HCT116 (cell line): ENCODE measurements at regions not wholly inside any gene's neighbourhood (a gene's known extent, or its start where the extent isn't known, plus 50 kb on each side); places are given as distances from the start of the nearest gene placed in this dataset.

Experiments
- ATAC-seq: fragments of 200-7000 bp; cut with Tn5 transposase; 2 replicates; pipeline ENCODE4 v1.9.1; 2020; ENCODE audit warnings: mild to moderate bottlenecking, moderate library complexity
- BruUV-seq: library from RNA; stranded (reverse); fragments of 400-500 nt; replicated peaks from 2 replicates; lab custom pipeline; 2021; lab: Mats Ljungman, UMichigan
- CTCF ChIA-PET: fragments of 300-600 bp; sonication (Branson Sonifier 250); formaldehyde crosslinking; loops from one replicate; lab custom pipeline; 2021; ENCODE audit warnings: antibody characterized with exemption; lab: Charles Lee
- POLR2A ChIA-PET: fragments of 300-600, 350-600 bp; sonication (Branson Sonifier 250); formaldehyde crosslinking; loops from one replicate; lab custom pipeline; 2021; ENCODE audit warnings: antibody characterized with exemption; lab: Charles Lee
- RAD21 ChIA-PET, 2 experiments: fragments of 300-600 bp; sonication (Branson Sonifier 250); formaldehyde crosslinking; loops; one replicate each; lab custom pipeline; 2023; ENCODE audit warnings: low total read pairs in 2 of 2; ENCODE audit not compliant: uncharacterized antibody in 2 of 2, unreplicated experiment in 2 of 2, low non-redundant PET in 1 of 2; lab: Charles Lee
- DNase-seq: peaks from one replicate; pipeline ENCODE4 v3.0.0-alpha.2; 2010; ENCODE audit warnings: low read depth, low spot score
- H2AFZ ChIP-seq: fragments of 200-600 bp; shearing (Covaris generic), sonication (generic); 2 replicates; pipeline ENCODE4 v1.6.1; 2017; ENCODE audit warnings: low read depth, mixed run types, mixed read lengths, antibody characterized with exemption, low read length; ENCODE audit not compliant: poor library complexity, severe bottlenecking
- H3K27ac ChIP-seq: 2 replicates; pipeline ENCODE4 v1.5.1; 2012; ENCODE audit warnings: low read depth, low read length
- H3K27me3 ChIP-seq: fragments of 200-600 bp; sonication (generic); 2 replicates; pipeline ENCODE4 v1.6.1; 2016; ENCODE audit warnings: mixed run types, low read length, mixed read lengths; ENCODE audit not compliant: insufficient read depth
- H3K36me3 ChIP-seq, 2 experiments: fragments of 200-500 bp in 1 of 2; fragments of 200-600 bp in 1 of 2; sonication (Bioruptor generic) in 1 of 2; sonication (generic) in 1 of 2; 2 replicates each; pipeline versions ENCODE4 v1.5.1 to v1.6.1; 2014 to 2016; ENCODE audit warnings: low read length in 2 of 2, inconsistent platforms in 1 of 2, mixed read lengths in 1 of 2, mixed run types in 1 of 2; ENCODE audit not compliant: insufficient read depth in 2 of 2, control insufficient read depth in 1 of 2
- H3K4me1 ChIP-seq, 2 experiments: fragments of 200-600 bp in 1 of 2; sonication (generic) in 1 of 2; 2 replicates each; pipeline versions ENCODE4 v1.5.1 to v1.6.1; 2012 to 2017; ENCODE audit warnings: low read length in 2 of 2, inconsistent platforms in 1 of 2, mild to moderate bottlenecking in 1 of 2, mixed read lengths in 1 of 2, mixed run types in 1 of 2, moderate library complexity in 1 of 2; ENCODE audit not compliant: insufficient read depth in 2 of 2, control insufficient read depth in 1 of 2
- H3K4me2 ChIP-seq: fragments of 200-600 bp; sonication (generic); 2 replicates; pipeline ENCODE4 v1.6.1; 2017; ENCODE audit warnings: mixed run types, low read length, mixed read lengths
- H3K4me3 ChIP-seq, 2 experiments: fragments of 200-600 bp in 1 of 2; sonication (generic) in 1 of 2; replicated peaks in 1 of 2; 2 replicates each; pipeline ENCODE4 v1.5.1; 2011 to 2016; ENCODE audit warnings: low read length in 2 of 2, control low read depth in 1 of 2, low read depth in 1 of 2, mild to moderate bottlenecking in 1 of 2, mixed read lengths in 1 of 2, mixed run types in 1 of 2
- H3K79me2 ChIP-seq: fragments of 200-600 bp; sonication (generic); 2 replicates; pipeline ENCODE4 v1.6.1; 2017; ENCODE audit warnings: mild to moderate bottlenecking, mixed run types, low read length, moderate library complexity, mixed read lengths; ENCODE audit not compliant: insufficient read depth
- H3K9ac ChIP-seq: fragments of 200-600 bp; sonication (generic); 2 replicates; pipeline ENCODE4 v1.6.1; 2016; ENCODE audit warnings: low read length, mixed read lengths
- H3K9me2 ChIP-seq: fragments of 200-600 bp; sonication (generic), shearing (Covaris generic); 2 replicates; pipeline ENCODE4 v1.6.1; 2017; ENCODE audit warnings: mixed run types, mild to moderate bottlenecking, moderate library complexity; ENCODE audit not compliant: insufficient read depth
- H3K9me3 ChIP-seq, 2 experiments: fragments of 200-500 bp in 1 of 2; fragments of 200-600 bp in 1 of 2; sonication (Bioruptor generic) in 1 of 2; sonication (generic) in 1 of 2; 2 replicates each; pipeline ENCODE4 v1.6.1; 2014 to 2017; ENCODE audit warnings: low read length in 2 of 2, mixed read lengths in 2 of 2, inconsistent platforms in 1 of 2, low read depth in 1 of 2, mild to moderate bottlenecking in 1 of 2, mixed run types in 1 of 2, moderate library complexity in 1 of 2; ENCODE audit not compliant: control insufficient read depth in 1 of 2, insufficient read depth in 1 of 2
- H4K20me1 ChIP-seq: fragments of 200-600 bp; sonication (generic), shearing (Covaris generic); 2 replicates; pipeline ENCODE4 v1.6.1; 2017; ENCODE audit warnings: mixed run types, mild to moderate bottlenecking, moderate library complexity; ENCODE audit not compliant: insufficient read depth
- ELF1 ChIP-seq: IDR thresholded peaks from 2 replicates; pipeline ENCODE4 v1.6.1; 2012; ENCODE audit warnings: low read depth, borderline replicate concordance
- EZH2 ChIP-seq: fragments of 200-600 bp; sonication (generic); IDR thresholded peaks from 2 replicates; pipeline ENCODE4 v1.6.1; 2017; ENCODE audit warnings: antibody characterized with exemption, mixed run types
- EZH2phosphoT487 ChIP-seq: fragments of 200-600 bp; IDR thresholded peaks from 2 replicates; pipeline ENCODE4 v1.6.1; 2018; ENCODE audit warnings: antibody characterized with exemption, borderline replicate concordance
- FOSL1 ChIP-seq: IDR thresholded peaks from 2 replicates; pipeline ENCODE4 v1.6.1; 2012; ENCODE audit warnings: low read depth
- POLR2A ChIP-seq: IDR thresholded peaks from 2 replicates; pipeline ENCODE4 v1.7.0; 2011; ENCODE audit warnings: borderline replicate concordance; ENCODE audit not compliant: insufficient read depth, insufficient read length; ENCODE audit errors: extremely low read depth
- POLR2AphosphoS5 ChIP-seq: IDR thresholded peaks from 2 replicates; pipeline ENCODE4 v1.6.1; 2011; ENCODE audit warnings: mild to moderate bottlenecking, low read depth, low read length, moderate library complexity
- RAD21 ChIP-seq: IDR thresholded peaks from 2 replicates; pipeline ENCODE4 v1.6.1; 2012; ENCODE audit warnings: low read depth, mild to moderate bottlenecking
- SIN3A ChIP-seq: IDR thresholded peaks from 2 replicates; pipeline ENCODE4 v1.6.1; 2012; ENCODE audit warnings: low read depth
- SP1 ChIP-seq: IDR thresholded peaks from 2 replicates; pipeline ENCODE4 v1.6.1; 2012; ENCODE audit warnings: low read depth
- SRF ChIP-seq: IDR thresholded peaks from 2 replicates; pipeline ENCODE4 v1.6.1; 2012; ENCODE audit warnings: low read depth
- TCF7L2 ChIP-seq: IDR thresholded peaks from 2 replicates; pipeline ENCODE4 v1.7.0; 2011; ENCODE audit warnings: borderline replicate concordance, inconsistent platforms; ENCODE audit not compliant: insufficient read depth, insufficient read length; ENCODE audit errors: extremely low read depth
- ZBTB33 ChIP-seq: IDR thresholded peaks from 2 replicates; pipeline ENCODE4 v1.6.1; 2011; ENCODE audit warnings: mild to moderate bottlenecking, low read length, moderate library complexity; ENCODE audit not compliant: insufficient replicate concordance; ENCODE audit errors: extremely low read depth
- ZFX ChIP-seq: fragments of 450-650 bp; IDR thresholded peaks from 2 replicates; pipeline ENCODE4 v1.6.1; 2017
- ZNF274 ChIP-seq: fragments of 200-500 bp; sonication (Bioruptor generic); IDR thresholded peaks from 2 replicates; pipeline ENCODE4 v1.6.1; 2014; ENCODE audit warnings: mild to moderate bottlenecking, low read depth, low read length, inconsistent platforms
- intact Hi-C: fragments of 100-400 bp; cut with micrococcal nuclease; formaldehyde crosslinking; loops from 2 replicates; pipeline ENCODE4 v1.10.0; 2022
- TF ChIP-seq, protein P1 (sequence below): IDR thresholded peaks from 2 replicates; pipeline ENCODE4 v1.6.1; 2012
- TF ChIP-seq, protein P2 (sequence below), 3 experiments: fragments of 200-600 bp in 1 of 3; sonication (generic) in 1 of 3; IDR thresholded peaks in 2 of 3; conservative IDR thresholded peaks in 1 of 3; 2 replicates each; pipeline ENCODE4 v1.5.1; 2012 to 2017; ENCODE audit warnings: low read depth in 2 of 3, low read length in 2 of 3, antibody characterized with exemption in 1 of 3, borderline replicate concordance in 1 of 3, control low read depth in 1 of 3, mild to moderate bottlenecking in 1 of 3, mixed read lengths in 1 of 3, mixed run types in 1 of 3, moderate library complexity in 1 of 3; ENCODE audit not compliant: insufficient read depth in 1 of 3
- TF ChIP-seq, protein P3 (sequence below): IDR thresholded peaks from 2 replicates; pipeline ENCODE4 v1.6.1; 2012
- TF ChIP-seq, protein P4 (sequence below): IDR thresholded peaks from 2 replicates; pipeline ENCODE4 v1.6.1; 2012; ENCODE audit warnings: low read depth

DNA sequence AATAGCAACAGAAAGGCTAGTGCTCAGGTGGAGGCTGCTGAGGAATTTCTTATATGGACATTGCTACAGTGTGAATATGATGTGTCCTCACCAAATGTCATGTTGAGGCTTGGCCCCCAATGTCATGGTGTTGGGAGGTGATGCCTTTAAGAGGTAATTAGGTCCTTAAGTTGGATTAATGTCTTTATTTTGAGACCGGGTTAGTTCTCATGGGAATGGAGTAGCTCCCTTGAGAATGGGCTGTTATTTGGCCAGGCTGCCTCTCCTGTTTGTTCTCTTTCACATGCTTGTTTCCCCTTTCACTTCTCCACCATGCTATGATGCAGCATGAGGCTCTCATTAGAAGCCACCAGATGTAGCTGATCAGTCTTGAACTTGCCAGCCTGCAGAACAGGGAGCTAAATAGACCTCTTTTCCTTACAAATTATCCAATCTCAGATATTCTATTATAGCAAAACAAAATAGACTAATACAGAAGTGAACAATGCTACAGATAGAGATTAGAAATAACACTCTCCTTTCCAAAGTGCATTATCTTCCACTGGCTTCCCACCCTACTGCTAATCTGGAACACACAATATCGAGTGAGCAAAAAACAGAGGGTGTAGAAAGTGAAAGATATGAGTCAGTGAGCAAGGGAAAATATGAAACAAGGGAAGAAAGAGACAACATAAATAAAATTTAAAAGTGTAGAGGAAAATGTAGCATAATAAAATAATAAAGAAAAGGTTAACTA is 160.2 kb downstream of the NTMT2 start:
- ChIA-PET RAD21 (no interaction called here), CTCF (no interaction called here), POLR2A (no interaction called here)
- TF ChIP-seq POLR2AphosphoS5 (no peak), TCF7L2 (no peak), ZFX (no peak), SRF (no peak), ZBTB33 (no peak), SIN3A (no peak), ZNF274 (no peak), ELF1 (no peak), RAD21 (no peak), EZH2 (no peak), FOSL1 (no peak), EZH2phosphoT487 (no peak), POLR2A (no peak), SP1 (no peak)
- TF ChIP-seq, protein P1, sequence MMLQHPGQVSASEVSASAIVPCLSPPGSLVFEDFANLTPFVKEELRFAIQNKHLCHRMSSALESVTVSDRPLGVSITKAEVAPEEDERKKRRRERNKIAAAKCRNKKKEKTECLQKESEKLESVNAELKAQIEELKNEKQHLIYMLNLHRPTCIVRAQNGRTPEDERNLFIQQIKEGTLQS = no peak
- TF ChIP-seq, protein P2, sequence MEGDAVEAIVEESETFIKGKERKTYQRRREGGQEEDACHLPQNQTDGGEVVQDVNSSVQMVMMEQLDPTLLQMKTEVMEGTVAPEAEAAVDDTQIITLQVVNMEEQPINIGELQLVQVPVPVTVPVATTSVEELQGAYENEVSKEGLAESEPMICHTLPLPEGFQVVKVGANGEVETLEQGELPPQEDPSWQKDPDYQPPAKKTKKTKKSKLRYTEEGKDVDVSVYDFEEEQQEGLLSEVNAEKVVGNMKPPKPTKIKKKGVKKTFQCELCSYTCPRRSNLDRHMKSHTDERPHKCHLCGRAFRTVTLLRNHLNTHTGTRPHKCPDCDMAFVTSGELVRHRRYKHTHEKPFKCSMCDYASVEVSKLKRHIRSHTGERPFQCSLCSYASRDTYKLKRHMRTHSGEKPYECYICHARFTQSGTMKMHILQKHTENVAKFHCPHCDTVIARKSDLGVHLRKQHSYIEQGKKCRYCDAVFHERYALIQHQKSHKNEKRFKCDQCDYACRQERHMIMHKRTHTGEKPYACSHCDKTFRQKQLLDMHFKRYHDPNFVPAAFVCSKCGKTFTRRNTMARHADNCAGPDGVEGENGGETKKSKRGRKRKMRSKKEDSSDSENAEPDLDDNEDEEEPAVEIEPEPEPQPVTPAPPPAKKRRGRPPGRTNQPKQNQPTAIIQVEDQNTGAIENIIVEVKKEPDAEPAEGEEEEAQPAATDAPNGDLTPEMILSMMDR (IDR thresholded peaks at IDR 0.05 in 2 of 3, conservative IDR thresholded peaks at IDR 0.05 in 1 of 3; ENCODE audit: borderline replicate concordance in 1 of 3, insufficient read depth in 1 of 3, low read depth in 2 of 3, low read length in 2 of 3) = no peak
- TF ChIP-seq, protein P3, sequence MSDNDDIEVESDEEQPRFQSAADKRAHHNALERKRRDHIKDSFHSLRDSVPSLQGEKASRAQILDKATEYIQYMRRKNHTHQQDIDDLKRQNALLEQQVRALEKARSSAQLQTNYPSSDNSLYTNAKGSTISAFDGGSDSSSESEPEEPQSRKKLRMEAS = no peak
- TF ChIP-seq, protein P4, sequence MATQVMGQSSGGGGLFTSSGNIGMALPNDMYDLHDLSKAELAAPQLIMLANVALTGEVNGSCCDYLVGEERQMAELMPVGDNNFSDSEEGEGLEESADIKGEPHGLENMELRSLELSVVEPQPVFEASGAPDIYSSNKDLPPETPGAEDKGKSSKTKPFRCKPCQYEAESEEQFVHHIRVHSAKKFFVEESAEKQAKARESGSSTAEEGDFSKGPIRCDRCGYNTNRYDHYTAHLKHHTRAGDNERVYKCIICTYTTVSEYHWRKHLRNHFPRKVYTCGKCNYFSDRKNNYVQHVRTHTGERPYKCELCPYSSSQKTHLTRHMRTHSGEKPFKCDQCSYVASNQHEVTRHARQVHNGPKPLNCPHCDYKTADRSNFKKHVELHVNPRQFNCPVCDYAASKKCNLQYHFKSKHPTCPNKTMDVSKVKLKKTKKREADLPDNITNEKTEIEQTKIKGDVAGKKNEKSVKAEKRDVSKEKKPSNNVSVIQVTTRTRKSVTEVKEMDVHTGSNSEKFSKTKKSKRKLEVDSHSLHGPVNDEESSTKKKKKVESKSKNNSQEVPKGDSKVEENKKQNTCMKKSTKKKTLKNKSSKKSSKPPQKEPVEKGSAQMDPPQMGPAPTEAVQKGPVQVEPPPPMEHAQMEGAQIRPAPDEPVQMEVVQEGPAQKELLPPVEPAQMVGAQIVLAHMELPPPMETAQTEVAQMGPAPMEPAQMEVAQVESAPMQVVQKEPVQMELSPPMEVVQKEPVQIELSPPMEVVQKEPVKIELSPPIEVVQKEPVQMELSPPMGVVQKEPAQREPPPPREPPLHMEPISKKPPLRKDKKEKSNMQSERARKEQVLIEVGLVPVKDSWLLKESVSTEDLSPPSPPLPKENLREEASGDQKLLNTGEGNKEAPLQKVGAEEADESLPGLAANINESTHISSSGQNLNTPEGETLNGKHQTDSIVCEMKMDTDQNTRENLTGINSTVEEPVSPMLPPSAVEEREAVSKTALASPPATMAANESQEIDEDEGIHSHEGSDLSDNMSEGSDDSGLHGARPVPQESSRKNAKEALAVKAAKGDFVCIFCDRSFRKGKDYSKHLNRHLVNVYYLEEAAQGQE = no peak
- Histone ChIP-seq H3K4me1 (no peaks in the 10 kb centered on the region), H2AFZ (no peak overlapping the region), H3K4me3 (no peak overlapping the region), H3K36me3 (no peaks in the 10 kb centered on the region), H4K20me1 (no peaks in the 10 kb centered on the region), H3K9ac (no peak overlapping the region), H3K27ac (no peak overlapping the region), H3K27me3 (no peaks in the 10 kb centered on the region), H3K4me2 (no peak overlapping the region), H3K9me3 (no peaks in the 10 kb centered on the region), H3K79me2 (no peaks in the 10 kb centered on the region), H3K9me2 (no peaks in the 10 kb centered on the region)
- DNase-seq (no peak), ATAC-seq (no peak)
- intact Hi-C loops = no loop called here
- no TSS peak for BruUV-seq
